ENCODE measurements at regions not wholly inside any gene's neighbourhood (a gene's known extent, or its start where the extent isn't known, plus 50 kb on each side); places are given as distances from the start of the nearest gene placed in this dataset.

DNA sequence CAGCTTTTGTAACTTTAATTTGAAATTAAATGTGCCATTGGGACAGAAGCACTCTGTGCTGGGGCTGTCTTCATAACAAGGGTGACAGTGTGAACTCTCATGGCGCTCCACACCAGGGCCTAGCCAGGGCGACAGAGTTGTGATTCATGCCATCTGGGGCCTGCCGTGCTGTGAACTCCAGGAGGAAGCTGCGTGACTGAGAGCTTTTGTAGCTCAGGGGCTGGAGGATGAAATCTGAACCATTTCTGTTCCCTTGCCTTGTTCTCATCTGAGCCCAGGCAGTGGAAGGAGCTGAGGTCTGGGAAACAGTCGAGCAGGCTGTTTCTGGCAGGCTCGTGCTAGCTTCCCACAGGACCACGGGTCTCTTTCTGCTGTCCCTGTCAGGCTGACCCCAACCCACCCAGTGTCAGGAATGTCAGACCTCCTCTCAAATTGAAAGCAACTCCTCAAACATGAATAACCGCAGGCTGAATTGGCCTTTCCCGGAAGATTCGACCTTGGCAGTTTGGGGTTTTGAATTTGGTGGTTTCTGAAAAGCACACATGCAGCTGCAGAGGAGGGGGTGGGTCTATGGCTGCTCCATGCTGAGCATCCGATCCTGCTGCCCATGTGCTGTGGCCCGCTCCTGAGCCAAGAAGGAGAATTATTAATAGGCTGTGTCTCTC lies 69.2 kb upstream of the RPS23 start:
- Histone ChIP-seq H3K9ac (ENCODE audit: insufficient read depth in 1 of 2, low read depth in 2 of 2, low read length in 2 of 2) (peak overlapping the region in 1 of 2 experiments; percentile 3; a peak in 1 of 4 replicates), H3K9me1 (ENCODE audit: control insufficient read depth, insufficient read depth, low read length) (no peaks in the 10 kb centered on the region), H3K79me2 (ENCODE audit: control insufficient read depth, insufficient read depth, low read length) (no peaks in the 10 kb centered on the region), H3K9me3 (replicated peaks; ENCODE audit: control insufficient read depth, insufficient read depth, low read depth, low read length) (no peaks in the 10 kb centered on the region), H3K36me3 (ENCODE audit: control insufficient read depth, insufficient read depth, low read length) (no peaks in the 10 kb centered on the region), H2AFZ (ENCODE audit: low read depth, low read length) (peak overlapping the region; percentile 22; the same call in 1 of the 2 replicates), H3K27me3 (ENCODE audit: control insufficient read depth in 2 of 2, insufficient read depth in 2 of 2, low read length in 2 of 2) (no peaks in the 10 kb centered on the region), H3K4me1 (replicated peaks in 1 of 2; ENCODE audit: control insufficient read depth in 2 of 2, insufficient read depth in 2 of 2, low read length in 2 of 2) (peaks cover 0 to 5% of the 10 kb centered on the region in 2 experiments; a peak in 3 of 5 replicates), H3K4me2 (ENCODE audit: insufficient read depth, low read length) (no peak overlapping the region), H3K27ac (ENCODE audit: extremely low read depth, low read depth, low read length) (no peak overlapping the region), H4K20me1 (replicated peaks; ENCODE audit: control insufficient read depth, insufficient read depth, low read length) (no peaks in the 10 kb centered on the region), H3K4me3 (no peak overlapping the region)
- CTCF ChIA-PET (ENCODE audit: low intra/inter-chr PET ratio): no interaction called here
- no peak for FAIRE-seq
- POLR2A ChIA-PET: interaction anchor here (0.9 kb wide), 1 partner anchor 13 kb away, joined by 3 read pairs; no protein-coding TSS in a partner anchor
- in situ Hi-C loops (cut with MboI) (no loop called here), intact Hi-C loops (cut with micrococcal nuclease) (no loop called here)
- no peak for DNase-seq (ENCODE audit: extremely low read depth in 1 of 4, low spot score in 3 of 4)
- WGBS (ENCODE audit: insufficient coverage, low coverage, missing lambda C conversion rate): 36% methylated on average over 12 of the region's 12 CpGs
- TF ChIP-seq SIN3B (IDR thresholded peaks at IDR 0.05; ENCODE audit: low read depth) (no peak), TGIF2 (CRISPR knock-in tag; IDR thresholded peaks at IDR 0.05) (no peak), MAFG (tag; conservative IDR thresholded peaks at IDR 0.05) (no peak), ZNF780A (CRISPR knock-in tag; IDR thresholded peaks at IDR 0.05) (no peak)
- BruUV-seq (replicated peaks): no TSS peak
- no peak for ATAC-seq

GRCh38 chr5:82346399-82347165 lies 68.4 kb upstream of the RPS23 start:
- DNase-seq (ENCODE audit: extremely low read depth in 1 of 4, low spot score in 3 of 4) (no peak), FAIRE-seq (no peak), ATAC-seq (no peak; the same call in 2 of the 3 replicates)
- in situ Hi-C loops (cut with MboI): no loop called here
- ChIA-PET CTCF (ENCODE audit: low intra/inter-chr PET ratio) (no interaction called here), POLR2A (interaction anchor here (0.9 kb wide), 1 partner anchor 12 kb away, joined by 3 read pairs; no protein-coding TSS in a partner anchor)
- no peaks in the 10 kb centered on the region for H3K9me1 ChIP-seq (ENCODE audit: control insufficient read depth, insufficient read depth, low read length)
- WGBS (ENCODE audit: insufficient coverage, low coverage, missing lambda C conversion rate): 41% methylated on average over 10 of the region's 10 CpGs
- H3K27me3 ChIP-seq (ENCODE audit: control insufficient read depth in 2 of 2, insufficient read depth in 2 of 2, low read length in 2 of 2): no peaks in the 10 kb centered on the region
- no peaks in the 10 kb centered on the region for H4K20me1 ChIP-seq (replicated peaks; ENCODE audit: control insufficient read depth, insufficient read depth, low read length)
- no peak overlapping the region for H3K27ac ChIP-seq (ENCODE audit: extremely low read depth, low read depth, low read length)
- no peak overlapping the region for H3K4me3 ChIP-seq
- no peaks in the 10 kb centered on the region for H3K9me3 ChIP-seq (replicated peaks; ENCODE audit: control insufficient read depth, insufficient read depth, low read depth, low read length)
- no peaks in the 10 kb centered on the region for H3K36me3 ChIP-seq (ENCODE audit: control insufficient read depth, insufficient read depth, low read length)
- no peak overlapping the region for H3K4me2 ChIP-seq (ENCODE audit: insufficient read depth, low read length)
- no peak overlapping the region for H3K9ac ChIP-seq (ENCODE audit: insufficient read depth in 1 of 2, low read depth in 2 of 2, low read length in 2 of 2)
- H3K79me2 ChIP-seq (ENCODE audit: control insufficient read depth, insufficient read depth, low read length): no peaks in the 10 kb centered on the region
- H2AFZ ChIP-seq (ENCODE audit: low read depth, low read length): peak overlapping the region; percentile 35; the same call in 1 of the 2 replicates
- H3K4me1 ChIP-seq (replicated peaks in 1 of 2; ENCODE audit: control insufficient read depth in 2 of 2, insufficient read depth in 2 of 2, low read length in 2 of 2): no peaks in the 10 kb centered on the region; a peak in 2 of 5 replicates
- intact Hi-C loops (cut with micrococcal nuclease): no loop called here
- no TSS peak for BruUV-seq (replicated peaks)
- TF ChIP-seq, protein P1, sequence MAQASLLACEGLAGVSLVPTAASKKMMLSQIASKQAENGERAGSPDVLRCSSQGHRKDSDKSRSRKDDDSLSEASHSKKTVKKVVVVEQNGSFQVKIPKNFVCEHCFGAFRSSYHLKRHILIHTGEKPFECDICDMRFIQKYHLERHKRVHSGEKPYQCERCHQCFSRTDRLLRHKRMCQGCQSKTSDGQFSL (CRISPR knock-in tag; IDR thresholded peaks at IDR 0.05): no peak
- TF ChIP-seq, protein P1 (tag; IDR thresholded peaks at IDR 0.05): no peak
- TF ChIP-seq ZKSCAN8 (CRISPR knock-in tag; IDR thresholded peaks at IDR 0.05) (no peak), EGR1 (conservative IDR thresholded peaks at IDR 0.05) (no peak), ZNF239 (CRISPR knock-in tag; IDR thresholded peaks at IDR 0.05) (no peak), ELF4 (CRISPR knock-in tag; IDR thresholded peaks at IDR 0.05) (no peak), DPF2 (IDR thresholded peaks at IDR 0.05) (no peak), COPS2 (conservative IDR thresholded peaks at IDR 0.05) (no peak)
- TF ChIP-seq, protein P2, sequence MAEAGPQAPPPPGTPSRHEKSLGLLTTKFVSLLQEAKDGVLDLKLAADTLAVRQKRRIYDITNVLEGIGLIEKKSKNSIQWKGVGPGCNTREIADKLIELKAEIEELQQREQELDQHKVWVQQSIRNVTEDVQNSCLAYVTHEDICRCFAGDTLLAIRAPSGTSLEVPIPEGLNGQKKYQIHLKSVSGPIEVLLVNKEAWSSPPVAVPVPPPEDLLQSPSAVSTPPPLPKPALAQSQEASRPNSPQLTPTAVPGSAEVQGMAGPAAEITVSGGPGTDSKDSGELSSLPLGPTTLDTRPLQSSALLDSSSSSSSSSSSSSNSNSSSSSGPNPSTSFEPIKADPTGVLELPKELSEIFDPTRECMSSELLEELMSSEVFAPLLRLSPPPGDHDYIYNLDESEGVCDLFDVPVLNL (CRISPR knock-in tag; IDR thresholded peaks at IDR 0.05; ENCODE audit: low read depth): no peak
